ENCODE measurements at regions not wholly inside any gene's neighbourhood (a gene's known extent, or its start where the extent isn't known, plus 50 kb on each side); places are given as distances from the start of the nearest gene placed in this dataset.

DNA sequence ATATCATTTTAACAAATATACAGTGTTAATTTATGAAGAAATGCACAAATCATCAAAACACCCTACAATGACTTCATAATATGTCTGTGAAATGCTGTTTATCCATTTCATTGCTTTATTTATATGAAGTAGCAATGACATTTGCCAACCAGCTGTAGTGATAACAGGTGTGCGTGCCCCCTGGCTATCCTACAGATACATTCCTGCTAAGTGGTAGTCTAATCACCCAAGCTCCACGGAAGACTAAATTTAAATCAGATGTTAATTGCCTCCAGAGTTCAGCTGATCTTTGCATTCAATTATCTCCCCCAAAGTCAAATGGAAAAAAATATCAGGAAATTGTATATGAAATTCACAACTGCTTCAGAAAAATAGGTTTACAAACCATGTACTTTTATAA lies 1164.2 kb upstream of the LRRN3 start:
- no peaks in the 10 kb centered on the region for H3K36me3 ChIP-seq (ENCODE audit: insufficient read depth, low read length)
- H3K27ac ChIP-seq (ENCODE audit: low read depth, low read length): no peak overlapping the region
- H3K4me3 ChIP-seq (ENCODE audit: insufficient read depth, low read length): no peak overlapping the region
- no peaks in the 10 kb centered on the region for H3K9me3 ChIP-seq (ENCODE audit: low read depth, low read length)
- TF ChIP-seq, protein P1, sequence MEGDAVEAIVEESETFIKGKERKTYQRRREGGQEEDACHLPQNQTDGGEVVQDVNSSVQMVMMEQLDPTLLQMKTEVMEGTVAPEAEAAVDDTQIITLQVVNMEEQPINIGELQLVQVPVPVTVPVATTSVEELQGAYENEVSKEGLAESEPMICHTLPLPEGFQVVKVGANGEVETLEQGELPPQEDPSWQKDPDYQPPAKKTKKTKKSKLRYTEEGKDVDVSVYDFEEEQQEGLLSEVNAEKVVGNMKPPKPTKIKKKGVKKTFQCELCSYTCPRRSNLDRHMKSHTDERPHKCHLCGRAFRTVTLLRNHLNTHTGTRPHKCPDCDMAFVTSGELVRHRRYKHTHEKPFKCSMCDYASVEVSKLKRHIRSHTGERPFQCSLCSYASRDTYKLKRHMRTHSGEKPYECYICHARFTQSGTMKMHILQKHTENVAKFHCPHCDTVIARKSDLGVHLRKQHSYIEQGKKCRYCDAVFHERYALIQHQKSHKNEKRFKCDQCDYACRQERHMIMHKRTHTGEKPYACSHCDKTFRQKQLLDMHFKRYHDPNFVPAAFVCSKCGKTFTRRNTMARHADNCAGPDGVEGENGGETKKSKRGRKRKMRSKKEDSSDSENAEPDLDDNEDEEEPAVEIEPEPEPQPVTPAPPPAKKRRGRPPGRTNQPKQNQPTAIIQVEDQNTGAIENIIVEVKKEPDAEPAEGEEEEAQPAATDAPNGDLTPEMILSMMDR (IDR thresholded peaks at IDR 0.05; ENCODE audit: extremely low read depth, low read depth, low read length): no peak
- H4K20me1 ChIP-seq (ENCODE audit: insufficient read depth, low read length): no peaks in the 10 kb centered on the region
- no peaks in the 10 kb centered on the region for H3K79me2 ChIP-seq (ENCODE audit: insufficient read depth, low read length)
- H3K27me3 ChIP-seq (ENCODE audit: insufficient read depth, low read length): no peaks in the 10 kb centered on the region
- no peak overlapping the region for H3K4me2 ChIP-seq (ENCODE audit: insufficient read depth, low read length)
- no peaks in the 10 kb centered on the region for H3K4me1 ChIP-seq (ENCODE audit: insufficient read depth, low read length)
- no peak for DNase-seq (ENCODE audit: insufficient read length, low spot score, missing footprints)
- H2AFZ ChIP-seq (ENCODE audit: low read length): no peak overlapping the region

DNA sequence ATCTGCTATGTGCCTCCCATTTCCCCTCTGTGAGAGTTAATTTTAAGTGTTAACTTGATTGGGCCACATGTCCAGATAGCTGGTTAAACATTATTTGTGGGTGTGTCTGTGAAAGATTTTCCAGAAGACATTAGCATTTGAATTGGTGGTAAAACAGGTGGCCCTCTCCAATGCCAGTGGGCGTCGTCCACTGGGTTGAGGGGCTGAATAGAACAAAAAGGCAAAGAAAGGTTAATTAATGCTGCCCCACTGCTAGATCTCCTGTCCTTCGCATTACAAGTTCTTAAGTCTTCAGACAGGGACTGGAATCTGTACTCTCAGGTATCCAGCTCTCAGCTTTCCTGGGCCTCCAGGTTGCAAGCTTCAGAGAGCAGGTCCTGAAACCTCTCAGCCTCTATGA lies 1160.9 kb upstream of the LRRN3 start:
- Histone ChIP-seq H4K20me1 (ENCODE audit: insufficient read depth, low read length) (no peaks in the 10 kb centered on the region), H2AFZ (ENCODE audit: low read length) (no peak overlapping the region), H3K4me1 (ENCODE audit: insufficient read depth, low read length) (no peaks in the 10 kb centered on the region), H3K9me3 (ENCODE audit: low read depth, low read length) (no peaks in the 10 kb centered on the region), H3K27me3 (ENCODE audit: insufficient read depth, low read length) (no peaks in the 10 kb centered on the region), H3K27ac (ENCODE audit: low read depth, low read length) (no peak overlapping the region), H3K79me2 (ENCODE audit: insufficient read depth, low read length) (no peaks in the 10 kb centered on the region), H3K4me3 (ENCODE audit: insufficient read depth, low read length) (no peak overlapping the region), H3K36me3 (ENCODE audit: insufficient read depth, low read length) (no peaks in the 10 kb centered on the region), H3K4me2 (ENCODE audit: insufficient read depth, low read length) (no peak overlapping the region)
- TF ChIP-seq, protein P1 (IDR thresholded peaks at IDR 0.05; ENCODE audit: extremely low read depth, low read depth, low read length): no peak
- no peak for DNase-seq (ENCODE audit: insufficient read length, low spot score, missing footprints)

DNA sequence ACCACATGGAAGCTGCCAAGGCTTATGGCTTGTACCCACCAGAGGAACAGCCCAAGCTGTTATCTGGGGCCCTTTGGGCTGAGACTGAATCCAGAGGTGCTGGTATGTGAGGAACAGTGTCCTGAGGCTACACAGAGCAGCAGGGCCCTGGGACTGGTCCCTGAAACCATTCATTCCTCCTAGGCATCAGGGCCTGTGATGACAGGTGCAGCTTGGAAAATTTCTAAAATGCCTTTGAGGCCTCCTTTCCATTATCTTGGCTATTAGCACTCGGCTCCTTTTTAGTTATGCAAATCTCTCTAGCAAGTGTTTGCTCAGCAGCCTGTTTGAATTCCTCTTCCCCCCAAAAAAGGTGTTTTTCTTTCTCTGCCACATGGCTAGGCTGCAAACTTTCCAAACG lies 1151.7 kb upstream of the LRRN3 start:
- TF ChIP-seq, protein P1 (IDR thresholded peaks at IDR 0.05; ENCODE audit: extremely low read depth, low read depth, low read length): no peak
- no peak overlapping the region for H3K27ac ChIP-seq (ENCODE audit: low read depth, low read length)
- no peak overlapping the region for H3K4me2 ChIP-seq (ENCODE audit: insufficient read depth, low read length)
- peaks cover 2% of the 10 kb centered on the region for H3K9me3 ChIP-seq (ENCODE audit: low read depth, low read length)
- no peak overlapping the region for H2AFZ ChIP-seq (ENCODE audit: low read length)
- H4K20me1 ChIP-seq (ENCODE audit: insufficient read depth, low read length): no peaks in the 10 kb centered on the region
- no peaks in the 10 kb centered on the region for H3K27me3 ChIP-seq (ENCODE audit: insufficient read depth, low read length)
- DNase-seq (ENCODE audit: insufficient read length, low spot score, missing footprints): no peak
- no peak overlapping the region for H3K4me3 ChIP-seq (ENCODE audit: insufficient read depth, low read length)
- H3K4me1 ChIP-seq (ENCODE audit: insufficient read depth, low read length): no peaks in the 10 kb centered on the region
- no peaks in the 10 kb centered on the region for H3K79me2 ChIP-seq (ENCODE audit: insufficient read depth, low read length)
- H3K36me3 ChIP-seq (ENCODE audit: insufficient read depth, low read length): no peaks in the 10 kb centered on the region

DNA sequence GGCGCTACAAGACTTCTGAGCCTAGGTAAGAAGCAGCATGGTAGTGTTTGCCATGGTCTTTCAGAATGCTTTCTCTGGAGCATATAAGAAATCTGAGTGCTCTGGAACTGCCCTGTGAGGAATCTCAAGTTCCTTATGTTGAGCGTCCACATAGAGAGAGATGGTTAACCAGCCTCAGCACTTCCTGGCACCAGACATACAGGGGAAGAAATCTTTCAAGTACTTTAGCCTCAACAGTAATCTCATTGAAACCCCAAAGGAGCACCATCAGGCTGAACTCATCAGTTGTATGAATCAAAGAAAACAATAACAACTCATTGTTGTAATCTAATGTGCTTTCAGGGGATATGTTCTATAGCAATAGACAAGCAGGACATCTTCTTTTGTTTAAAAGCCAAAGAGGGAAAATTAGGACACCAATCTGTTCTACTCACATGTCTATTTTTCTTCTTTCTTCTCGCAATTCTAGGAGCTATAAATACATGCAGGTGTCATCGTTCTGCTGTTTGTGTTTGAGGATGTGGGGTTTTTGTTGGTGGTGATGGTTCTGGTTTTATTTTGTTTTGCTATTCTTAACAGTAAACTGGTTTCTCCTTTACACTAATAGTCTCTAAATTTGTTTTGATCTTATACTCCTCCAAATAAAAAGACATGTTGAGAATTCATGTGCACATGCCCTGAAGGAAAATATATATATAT lies 1145.0 kb upstream of the LRRN3 start:
- Histone ChIP-seq H3K36me3 (ENCODE audit: insufficient read depth, low read length) (no peaks in the 10 kb centered on the region), H3K27ac (ENCODE audit: low read depth, low read length) (no peak overlapping the region), H3K4me3 (ENCODE audit: insufficient read depth, low read length) (no peak overlapping the region), H4K20me1 (ENCODE audit: insufficient read depth, low read length) (no peaks in the 10 kb centered on the region), H3K4me2 (ENCODE audit: insufficient read depth, low read length) (no peak overlapping the region), H3K79me2 (ENCODE audit: insufficient read depth, low read length) (no peaks in the 10 kb centered on the region), H2AFZ (ENCODE audit: low read length) (no peak overlapping the region), H3K4me1 (ENCODE audit: insufficient read depth, low read length) (no peaks in the 10 kb centered on the region), H3K27me3 (ENCODE audit: insufficient read depth, low read length) (no peaks in the 10 kb centered on the region), H3K9me3 (ENCODE audit: low read depth, low read length) (peaks cover 4% of the 10 kb centered on the region)
- TF ChIP-seq, protein P1 (IDR thresholded peaks at IDR 0.05; ENCODE audit: extremely low read depth, low read depth, low read length): no peak
- no peak for DNase-seq (ENCODE audit: insufficient read length, low spot score, missing footprints)
